Fibroblast of mammary gland (primary cell): ENCODE measurements at regions not wholly inside any gene's neighbourhood (a gene's known extent, or its start where the extent isn't known, plus 50 kb on each side); places are given as distances from the start of the nearest gene placed in this dataset.

Experiments
- DNase-seq: peaks from one replicate; pipeline ENCODE4 v3.0.0-alpha.2; 2010; ENCODE audit warnings: low read depth
- H3K4me3 ChIP-seq: 2 replicates; pipeline ENCODE4 v1.5.1; 2011; ENCODE audit warnings: low read depth, mild to moderate bottlenecking, low read length, moderate library complexity; ENCODE audit not compliant: control insufficient read depth
- CTCF ChIP-seq: conservative IDR thresholded peaks from 2 replicates; pipeline ENCODE4 v1.5.1; 2011; ENCODE audit warnings: low read depth, low read length, inconsistent platforms; ENCODE audit not compliant: control insufficient read depth, insufficient read depth

- no peak overlapping the region for H3K4me3 ChIP-seq
- DNase-seq, result peak; percentile 86
- peak; percentile 88 for TF ChIP-seq CTCF
Measured at GRCh38 chr9:3732077-3733038, 206.6 kb upstream of the RFX3 start.

GRCh38 chr9:3730511-3730922, 204.7 kb upstream of the RFX3 start:
- no peak for DNase-seq
- H3K4me3 ChIP-seq, result no peak overlapping the region
- no peak for TF ChIP-seq CTCF

GRCh38 chr9:3721096-3721495, 195.3 kb upstream of the RFX3 start:
- no peak for DNase-seq
- TF ChIP-seq CTCF, result no peak
- no peak overlapping the region for H3K4me3 ChIP-seq

- DNase-seq, result peak; percentile 41
- no peak for TF ChIP-seq CTCF
- H3K4me3 ChIP-seq, result no peak overlapping the region
Measured at GRCh38 chr9:3719286-3719685, 193.5 kb upstream of the RFX3 start.

- DNase-seq, result no peak
- TF ChIP-seq CTCF, result no peak
- H3K4me3 ChIP-seq, result no peak overlapping the region
Measured at GRCh38 chr9:3716415-3716814, 190.6 kb upstream of the RFX3 start.

GRCh38 chr9:3708751-3709150, 182.9 kb upstream of the RFX3 start:
- TF ChIP-seq CTCF, result no peak

GRCh38 chr9:3704890-3705289, 179.1 kb upstream of the RFX3 start:
- no peak for TF ChIP-seq CTCF
- no peak for DNase-seq
- H3K4me3 ChIP-seq, result no peak overlapping the region

More at GRCh38 chr9:3708751-3709150, 182.9 kb upstream of the RFX3 start:
- no peak overlapping the region for H3K4me3 ChIP-seq
- DNase-seq, result peak; percentile 43
